ENCODE measurements at regions not wholly inside any gene's neighbourhood (a gene's known extent, or its start where the extent isn't known, plus 50 kb on each side); places are given as distances from the start of the nearest gene placed in this dataset.

DNA sequence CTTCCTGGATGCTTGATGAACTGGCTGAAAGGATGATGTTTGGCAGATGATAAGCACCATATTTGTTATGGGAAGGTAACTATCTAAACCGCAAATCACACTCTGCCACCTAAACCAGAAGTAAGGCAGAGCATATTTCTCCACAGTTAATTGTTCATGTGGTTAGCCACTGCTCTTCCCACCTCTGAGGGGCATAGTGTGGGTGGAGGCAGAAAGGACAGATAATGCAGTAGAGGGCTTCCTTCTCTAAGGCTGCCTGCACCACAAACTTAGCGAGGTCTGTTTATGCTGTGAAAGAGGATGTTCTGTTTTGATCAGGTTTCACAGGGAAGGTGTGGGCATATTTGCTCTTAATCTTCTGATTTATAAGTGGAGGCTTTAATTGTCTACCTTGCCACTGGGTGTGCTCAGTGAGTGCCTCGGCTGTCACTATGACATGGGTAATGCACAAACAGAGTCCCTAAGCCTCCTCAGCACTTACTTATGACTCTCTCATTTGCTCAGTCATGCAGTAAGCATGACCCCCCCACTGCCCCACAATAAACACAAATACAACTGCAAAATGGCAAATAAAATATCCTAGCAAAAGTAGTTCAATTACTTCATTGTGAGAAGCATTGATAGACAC, 401.0 kb downstream of the TMA16 start:
- DNase-seq: no peak

GRCh38 chr4:163901319-163901718, 406.8 kb downstream of the TMA16 start:
- no peak for DNase-seq

DNA sequence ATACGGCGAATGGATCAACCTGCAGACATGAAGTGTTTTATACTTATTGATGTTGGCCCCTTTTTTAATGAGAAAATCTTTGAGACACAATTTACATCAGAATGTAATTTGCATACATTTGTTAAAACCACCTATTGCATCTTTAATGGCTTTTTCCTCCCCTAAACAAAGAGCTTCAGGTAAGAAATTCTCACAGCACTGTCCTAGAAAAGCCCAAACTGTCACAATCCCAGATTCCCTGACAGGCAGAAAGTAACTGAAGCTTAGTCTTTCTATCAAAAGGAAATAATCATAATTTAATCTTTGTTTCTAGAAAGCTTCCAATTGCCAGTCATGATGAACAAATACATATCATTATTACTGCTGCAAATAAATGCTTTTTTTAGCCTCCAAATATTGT, 407.9 kb downstream of the TMA16 start:
- no peak for DNase-seq

DNA sequence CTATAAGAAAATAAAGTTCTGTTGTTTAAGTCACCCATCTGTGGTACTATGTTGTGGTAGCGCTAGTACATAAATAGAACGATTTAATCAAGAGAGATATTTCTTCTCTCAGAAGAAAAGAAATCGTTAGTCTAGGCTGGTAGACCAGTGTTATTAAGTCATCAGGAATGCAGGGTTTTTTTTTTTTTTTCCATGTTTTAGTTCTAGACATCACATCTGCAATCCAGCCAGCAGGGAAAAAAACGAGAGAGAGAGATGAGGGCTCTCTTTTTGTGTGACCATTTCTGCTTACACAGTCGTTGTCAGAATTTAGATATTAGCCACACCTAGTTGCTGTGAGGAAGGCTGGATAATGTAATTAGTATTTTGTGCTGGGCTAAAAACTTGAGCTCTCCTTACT, 417.4 kb downstream of the TMA16 start:
- DNase-seq: no peak

GRCh38 chr4:163913571-163913970, 419.1 kb downstream of the TMA16 start:
- no peak for DNase-seq

- no peak for DNase-seq
These were observed 421.4 kb downstream of the TMA16 start for GRCh38 chr4:163915896-163916295.

GRCh38 chr4:163920426-163920825, 425.9 kb downstream of the TMA16 start:
- no peak for DNase-seq

DNA sequence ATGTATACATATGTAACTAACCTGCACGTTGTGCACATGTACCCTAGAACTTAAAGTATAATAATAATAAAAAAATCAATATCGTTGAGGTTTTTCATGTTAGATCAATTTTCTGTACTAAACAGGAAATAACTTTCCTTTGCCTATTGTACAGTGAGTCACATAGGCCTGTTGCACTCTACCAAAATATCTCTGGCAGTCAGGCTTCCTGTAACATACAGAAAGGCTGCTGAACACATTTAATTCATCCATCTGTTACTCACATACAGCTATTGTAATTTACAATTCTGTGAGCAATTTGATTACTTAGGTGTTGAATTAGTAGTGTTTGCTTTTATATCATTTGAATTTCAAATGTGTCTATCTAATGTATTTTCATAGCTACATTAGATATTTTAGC, 427.8 kb downstream of the TMA16 start:
- no peak for DNase-seq

DNA sequence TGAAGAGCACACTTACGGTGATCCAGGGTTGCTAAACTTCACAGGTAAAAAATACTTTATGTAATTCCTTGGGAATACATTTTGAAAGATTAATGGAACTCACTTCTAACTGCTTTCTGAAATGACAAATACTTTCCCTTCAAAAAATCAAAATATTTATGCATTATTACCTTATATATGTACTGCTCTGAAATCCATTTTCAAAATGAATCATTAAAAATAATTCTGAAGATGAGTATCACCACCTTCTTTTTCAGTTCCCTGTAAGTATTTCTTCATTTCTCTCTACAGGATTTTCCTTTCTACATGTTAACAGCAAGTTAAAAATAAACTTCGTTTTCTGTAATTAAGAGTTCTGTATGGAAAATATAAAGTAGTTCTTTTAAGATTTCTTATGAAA, 428.6 kb downstream of the TMA16 start:
- DNase-seq: no peak

DNA sequence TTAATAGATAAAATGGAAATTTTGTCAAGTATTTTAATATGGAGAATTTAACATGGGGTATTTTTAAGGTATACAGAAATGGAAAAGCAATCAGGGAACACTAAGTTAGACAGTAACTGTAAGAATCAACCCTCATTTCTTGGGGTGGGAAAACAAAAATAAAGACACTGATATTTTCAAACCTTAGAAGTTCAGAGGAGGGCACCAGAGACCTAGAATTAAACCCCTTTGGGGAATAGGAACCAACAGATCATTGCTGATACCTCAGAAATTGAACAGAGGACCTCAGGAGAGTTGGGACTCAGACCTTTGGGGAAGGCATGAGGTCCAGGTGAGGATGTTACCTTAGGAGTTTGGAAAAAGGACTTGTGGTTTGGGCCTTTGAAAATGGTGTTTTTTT, 435.6 kb downstream of the TMA16 start:
- no peak for DNase-seq

DNA sequence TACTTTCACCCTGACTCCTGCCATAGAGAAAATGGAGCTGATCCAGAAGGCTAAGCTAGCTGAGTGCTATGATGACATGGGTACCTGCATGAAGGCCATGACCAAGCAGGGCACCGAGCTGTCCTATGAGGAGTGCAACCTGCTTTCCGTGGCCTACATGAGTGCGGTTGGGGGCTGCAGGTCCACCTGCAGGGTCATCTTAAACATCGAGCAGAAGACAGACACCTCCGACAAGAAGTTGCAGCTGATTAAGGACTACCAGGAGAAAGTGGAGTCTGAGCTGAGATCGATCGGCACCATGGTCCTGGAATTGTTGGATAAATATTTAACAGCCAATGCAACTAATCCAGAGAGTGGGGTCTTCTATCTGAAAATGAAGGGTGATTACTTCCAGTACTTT, 438.0 kb downstream of the TMA16 start:
- no peak for DNase-seq

DNA sequence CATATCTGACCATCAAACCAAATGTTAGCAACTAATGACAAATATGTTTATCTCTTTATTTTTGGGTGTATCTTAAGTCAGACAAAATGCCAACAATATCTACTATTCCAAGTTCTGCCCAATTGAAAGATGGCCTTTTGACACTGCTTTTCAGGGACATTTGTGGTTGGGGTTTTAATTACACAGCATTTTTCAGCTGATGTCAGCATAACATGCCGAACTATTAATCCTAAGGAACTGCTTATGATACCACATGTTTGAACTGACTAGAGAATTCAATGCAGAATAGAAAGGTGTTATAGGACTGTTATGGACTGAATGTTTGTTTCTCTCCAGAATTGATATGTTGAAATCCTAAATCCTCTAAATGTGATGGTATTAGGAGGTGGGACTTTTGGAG, 445.1 kb downstream of the TMA16 start:
- DNase-seq: no peak

DNA sequence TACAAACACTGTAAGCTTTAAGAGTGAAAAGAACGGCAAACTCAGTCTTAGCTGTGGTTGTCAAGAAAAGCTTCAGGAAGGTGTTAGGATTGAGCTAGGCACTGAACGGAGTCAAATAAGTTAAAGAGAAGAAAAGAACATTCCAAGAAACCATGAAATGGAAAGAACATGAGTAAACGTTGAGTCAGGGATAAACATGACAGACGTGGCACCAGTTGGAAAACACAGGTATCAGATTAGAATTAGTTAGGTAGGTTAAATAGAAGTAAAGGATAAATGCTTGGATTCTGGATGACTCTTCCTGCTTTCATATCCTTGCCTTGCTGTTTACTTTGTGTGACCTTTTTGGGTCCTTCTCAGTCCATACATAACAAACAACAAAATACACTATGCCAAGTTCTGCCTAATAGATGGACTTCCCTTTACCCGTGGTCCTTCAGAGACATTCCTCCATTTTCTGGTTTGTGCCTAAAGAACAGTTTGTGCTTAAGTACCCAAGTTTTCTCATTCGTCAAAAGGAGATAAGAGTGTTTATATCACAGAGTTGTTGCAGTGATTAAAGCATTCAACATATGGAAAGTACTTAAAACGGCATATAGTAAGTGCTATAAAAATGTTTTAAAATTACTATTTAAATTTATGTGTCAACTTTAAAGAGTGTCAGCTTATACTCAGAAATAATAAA, 446.9 kb downstream of the TMA16 start:
- no peak for DNase-seq

DNA sequence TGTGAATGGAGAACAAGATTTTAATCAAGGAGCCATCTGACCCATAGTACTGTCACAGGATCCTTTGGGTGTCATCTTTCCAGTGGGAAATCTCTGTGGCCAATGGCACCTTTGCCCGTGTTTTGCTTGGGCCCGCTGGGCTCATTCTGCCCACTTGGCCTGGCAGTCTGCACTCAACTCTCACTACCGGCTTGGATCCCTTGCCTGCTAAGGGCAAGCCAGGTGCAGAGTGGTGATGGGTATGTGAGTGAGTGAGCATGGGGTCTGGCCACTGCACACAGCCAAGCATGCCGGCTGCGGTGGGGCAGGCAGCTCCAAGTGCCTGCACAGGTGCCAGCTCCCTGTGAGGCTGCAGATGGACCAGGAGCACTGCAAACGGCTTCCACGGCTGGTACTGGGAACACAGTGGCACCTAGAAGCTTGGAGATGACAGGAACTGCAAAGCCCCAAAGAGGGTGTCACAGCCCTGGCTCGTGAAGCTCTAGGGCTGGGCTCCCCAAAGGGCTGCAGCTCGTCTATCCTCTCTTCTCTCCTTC, 454.5 kb downstream of the TMA16 start:
- no peak for DNase-seq

DNA sequence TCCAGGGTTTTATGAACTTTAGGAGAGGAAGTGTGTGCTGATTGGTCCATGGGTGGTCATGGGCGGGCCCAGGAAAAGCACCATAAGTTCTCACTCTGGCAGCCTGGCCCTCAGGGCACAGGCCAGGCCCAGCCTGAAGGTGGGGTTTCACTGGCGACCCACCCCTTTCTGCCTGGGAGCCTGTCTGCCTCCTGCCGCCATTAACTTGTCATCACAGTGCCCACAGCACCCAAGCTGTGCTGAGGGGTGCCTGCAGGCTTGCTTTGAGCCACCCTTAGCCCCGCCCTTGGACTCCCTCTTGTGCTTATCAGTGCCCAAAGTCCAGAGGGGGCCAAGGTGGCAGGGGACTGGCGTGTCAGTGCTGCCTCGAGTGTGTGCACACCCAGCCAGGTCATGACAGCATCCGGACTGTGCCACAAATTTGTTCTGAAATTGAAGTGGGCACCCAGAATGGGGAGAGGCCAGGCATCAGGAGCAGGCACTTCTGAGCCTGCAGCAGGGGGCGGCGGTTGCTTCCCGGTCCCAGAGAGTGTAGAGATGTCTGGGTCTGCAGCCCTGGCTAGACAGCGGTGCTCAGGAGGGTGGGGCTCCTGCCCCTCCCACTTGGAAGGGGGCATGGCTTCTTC, 455.6 kb downstream of the TMA16 start:
- DNase-seq: no peak

DNA sequence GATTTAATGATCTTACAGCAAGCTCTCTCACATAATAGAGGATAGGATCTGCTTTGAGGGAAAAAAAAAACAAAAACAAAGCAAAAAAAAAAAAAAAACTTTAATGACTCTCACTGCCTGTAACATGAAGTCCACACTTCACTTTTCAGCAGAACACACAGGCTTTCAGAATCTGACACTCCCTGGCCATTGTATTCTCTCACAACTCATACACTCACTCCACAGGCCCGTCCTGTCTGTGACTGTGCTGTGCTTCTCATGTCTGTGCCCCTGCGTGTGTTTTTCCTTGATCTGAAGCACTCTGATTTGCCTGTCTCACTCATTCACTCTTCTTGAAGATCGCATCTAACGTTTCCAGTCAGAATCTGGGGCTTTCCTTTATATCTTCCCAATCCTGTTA, 460.8 kb downstream of the TMA16 start:
- DNase-seq: no peak

DNA sequence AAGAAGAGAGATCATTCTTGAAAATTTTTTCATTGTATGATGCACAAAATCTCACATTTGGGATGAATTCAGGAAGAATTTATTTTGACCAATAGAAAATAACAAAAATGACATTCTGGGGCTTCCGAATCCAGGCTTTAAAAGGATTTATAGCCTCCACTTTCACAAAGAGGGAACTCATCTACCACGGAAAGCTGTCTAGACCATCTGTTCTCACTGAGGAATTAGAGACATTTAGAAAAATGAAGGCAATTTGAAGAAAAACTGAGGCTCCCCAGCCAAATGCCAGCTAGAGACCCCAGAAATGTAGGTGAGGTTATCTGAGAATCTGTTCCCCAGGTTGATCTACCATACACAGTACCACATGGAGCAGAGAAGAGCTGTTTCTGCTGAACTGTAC, 464.3 kb downstream of the TMA16 start:
- DNase-seq: no peak

DNA sequence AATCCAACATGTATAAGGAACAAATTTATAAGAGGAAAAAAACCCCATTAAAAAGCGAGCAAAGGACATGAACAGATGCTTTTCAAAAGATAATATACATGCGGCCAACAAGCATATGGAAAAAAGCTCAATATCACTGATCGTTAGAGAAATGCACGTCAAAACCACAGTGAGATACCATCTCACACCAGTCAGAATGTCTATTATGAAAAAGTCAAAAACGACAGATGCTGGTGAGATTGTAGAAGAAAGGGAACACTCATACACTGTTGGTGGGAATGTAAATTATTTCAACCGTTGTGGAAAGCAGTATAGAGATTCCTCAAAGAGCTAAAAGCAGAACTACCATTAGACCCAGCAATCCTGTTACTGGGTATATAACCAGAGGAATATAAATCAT, 465.4 kb downstream of the TMA16 start:
- DNase-seq: no peak

DNA sequence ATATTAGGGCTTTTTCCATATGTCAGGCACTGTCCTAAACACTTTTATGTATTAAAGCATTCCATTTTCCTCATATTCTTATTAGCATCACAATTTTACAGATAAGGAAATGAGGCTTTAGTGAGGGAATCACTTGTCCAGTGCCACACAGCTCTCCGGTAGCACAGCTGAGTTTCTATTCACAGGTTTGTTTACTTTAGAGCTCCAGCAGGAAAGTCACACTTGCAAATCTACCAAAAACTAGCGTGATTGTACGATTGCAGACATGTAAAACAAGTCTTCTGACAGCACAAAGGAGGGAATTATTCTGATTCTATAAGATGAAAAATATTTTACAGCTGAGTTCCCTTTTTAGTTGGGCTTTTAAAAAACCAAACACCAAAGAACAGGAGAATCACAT, 472.1 kb downstream of the TMA16 start:
- no peak for DNase-seq

DNA sequence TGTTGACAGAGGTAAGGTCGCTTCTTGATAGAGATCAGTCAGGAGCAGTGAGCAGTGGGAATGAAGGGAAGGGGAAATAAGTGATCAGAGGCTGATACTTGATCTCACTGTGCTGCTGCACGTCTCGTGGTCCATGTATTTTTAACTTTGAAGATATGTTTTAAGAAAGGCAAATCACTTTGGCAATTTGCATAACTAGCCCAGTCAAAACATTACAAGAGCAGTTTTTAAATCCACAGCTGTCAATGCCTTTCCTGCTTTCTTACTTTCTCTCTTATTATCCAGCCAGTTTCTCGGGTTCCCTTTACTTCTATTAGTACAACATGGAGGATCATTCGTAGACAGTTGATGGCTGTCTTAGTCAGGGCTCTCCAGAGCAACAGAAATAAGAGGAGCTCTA, 472.8 kb downstream of the TMA16 start:
- DNase-seq: no peak

GRCh38 chr4:163967710-163968109, 473.2 kb downstream of the TMA16 start:
- no peak for DNase-seq

- DNase-seq: no peak
These were observed 474.8 kb downstream of the TMA16 start for GRCh38 chr4:163969291-163969690.

- DNase-seq: no peak
These were observed 482.1 kb downstream of the TMA16 start for GRCh38 chr4:163976588-163976987.

GRCh38 chr4:163988391-163988790, 493.9 kb downstream of the TMA16 start:
- no peak for DNase-seq

Measured in NCI-H1694 (cell line).